ENCODE measurements at regions not wholly inside any gene's neighbourhood (a gene's known extent, or its start where the extent isn't known, plus 50 kb on each side); places are given as distances from the start of the nearest gene placed in this dataset.

GRCh38 chr15:96538491-96538890 is 208.0 kb downstream of the NR2F2 start:
- DNase-seq = no peak

- DNase-seq = no peak
Measured at GRCh38 chr15:96540283-96540682, 209.8 kb downstream of the NR2F2 start.

- no peak for DNase-seq
Measured at GRCh38 chr15:96542130-96542770, 211.8 kb downstream of the NR2F2 start.

GRCh38 chr15:96544162-96544756 is 213.8 kb downstream of the NR2F2 start:
- DNase-seq = no peak

GRCh38 chr15:96549136-96549535 is 218.6 kb downstream of the NR2F2 start:
- DNase-seq = no peak

- no peak for DNase-seq
Measured at GRCh38 chr15:96551196-96551595, 220.7 kb downstream of the NR2F2 start.

- no peak for DNase-seq
Measured at GRCh38 chr15:96551722-96552121, 221.2 kb downstream of the NR2F2 start.

GRCh38 chr15:96553006-96553405 is 222.5 kb downstream of the NR2F2 start:
- DNase-seq = no peak

GRCh38 chr15:96553451-96553850 is 223.0 kb downstream of the NR2F2 start:
- no peak for DNase-seq

GRCh38 chr15:96553931-96554330 is 223.4 kb downstream of the NR2F2 start:
- DNase-seq = no peak

- DNase-seq = no peak
Measured at GRCh38 chr15:96554541-96554940, 224.0 kb downstream of the NR2F2 start.

- no peak for DNase-seq
Measured at GRCh38 chr15:96559087-96559486, 228.6 kb downstream of the NR2F2 start.

GRCh38 chr15:96559631-96560030 is 229.1 kb downstream of the NR2F2 start:
- DNase-seq = no peak

GRCh38 chr15:96560246-96560895 is 229.9 kb downstream of the NR2F2 start:
- DNase-seq = no peak

GRCh38 chr15:96561593-96561992 is 231.1 kb downstream of the NR2F2 start:
- DNase-seq = no peak

GRCh38 chr15:96564546-96564945 is 234.0 kb downstream of the NR2F2 start:
- DNase-seq = no peak

- DNase-seq = no peak
Measured at GRCh38 chr15:96565266-96565665, 234.8 kb downstream of the NR2F2 start.

GRCh38 chr15:96574782-96575181 is 244.3 kb downstream of the NR2F2 start:
- DNase-seq = no peak

GRCh38 chr15:96576596-96576995 is 246.1 kb downstream of the NR2F2 start:
- DNase-seq = no peak

GRCh38 chr15:96578393-96578792 is 247.9 kb downstream of the NR2F2 start:
- no peak for DNase-seq

GRCh38 chr15:96581371-96581770 is 250.9 kb downstream of the NR2F2 start:
- DNase-seq = no peak

GRCh38 chr15:96582473-96582872 is 252.0 kb downstream of the NR2F2 start:
- DNase-seq = no peak

- DNase-seq = peak in 1 of 2 experiments; percentile 7
Measured at GRCh38 chr15:96583671-96584070, 253.2 kb downstream of the NR2F2 start.

Data from NCI-H2081 (cell line).